Adipose tissue (tissue), 3 donors: ENCODE measurements at regions not wholly inside any gene's neighbourhood (a gene's known extent, or its start where the extent isn't known, plus 50 kb on each side); places are given as distances from the start of the nearest gene placed in this dataset.

ENCODE experiments used
- H3K27ac ChIP-seq: one replicate; pipeline ENCODE4 v1.5.1; 2013; ENCODE audit warnings: low read depth, low read length
- WGBS, 3 donors: extraction: QIAGEN DNeasy Blood & Tissue Kit; methylation state at CpG; one replicate each; pipeline ENCODE4 v1.1.7; 2013; 5-methylcytosine and 5-hydroxymethylcytosine counted together
- donor health status: healthy with polysubstance abuse.
- donor health status: Bipolar disorder and iron deficiency.
- donor health status: healthy.

GRCh38 chr3:72247645-72248388, 462.9 kb upstream of the PROK2 start:
- WGBS, 3 donors, result 58 to 65% (median 58%) methylated on average over 1 of the region's 1 CpG
- no peak overlapping the region for H3K27ac ChIP-seq

- no peak overlapping the region for H3K27ac ChIP-seq
- 90 to 93% (median 93%) methylated on average over 7 of the region's 7 CpGs for WGBS, 3 donors
Observed at GRCh38 chr3:72247126-72247525, 462.2 kb upstream of the PROK2 start.

DNA sequence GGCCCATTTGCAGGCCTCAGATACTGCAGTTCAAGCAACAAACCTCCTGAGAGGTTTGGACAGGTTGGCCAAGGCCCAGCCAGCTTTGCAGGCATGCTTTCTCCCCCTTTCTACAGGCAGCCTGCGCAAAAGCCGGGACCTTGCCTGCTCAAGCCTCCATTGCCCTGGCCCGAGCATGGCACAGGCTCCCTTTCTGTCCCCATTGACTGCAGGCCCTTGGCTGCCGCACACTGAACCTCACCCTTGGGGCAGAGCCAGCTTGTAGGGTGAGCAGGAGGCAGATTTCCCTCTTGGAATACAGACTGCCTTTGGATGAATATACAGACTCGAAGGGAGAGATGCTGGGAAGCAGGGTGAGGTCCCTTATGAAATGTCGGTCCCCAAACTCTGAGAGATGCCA, 461.7 kb upstream of the PROK2 start:
- no peak overlapping the region for H3K27ac ChIP-seq
- WGBS, 3 donors, result 64 to 87% (median 73%) methylated on average over 6 of the region's 6 CpGs

DNA sequence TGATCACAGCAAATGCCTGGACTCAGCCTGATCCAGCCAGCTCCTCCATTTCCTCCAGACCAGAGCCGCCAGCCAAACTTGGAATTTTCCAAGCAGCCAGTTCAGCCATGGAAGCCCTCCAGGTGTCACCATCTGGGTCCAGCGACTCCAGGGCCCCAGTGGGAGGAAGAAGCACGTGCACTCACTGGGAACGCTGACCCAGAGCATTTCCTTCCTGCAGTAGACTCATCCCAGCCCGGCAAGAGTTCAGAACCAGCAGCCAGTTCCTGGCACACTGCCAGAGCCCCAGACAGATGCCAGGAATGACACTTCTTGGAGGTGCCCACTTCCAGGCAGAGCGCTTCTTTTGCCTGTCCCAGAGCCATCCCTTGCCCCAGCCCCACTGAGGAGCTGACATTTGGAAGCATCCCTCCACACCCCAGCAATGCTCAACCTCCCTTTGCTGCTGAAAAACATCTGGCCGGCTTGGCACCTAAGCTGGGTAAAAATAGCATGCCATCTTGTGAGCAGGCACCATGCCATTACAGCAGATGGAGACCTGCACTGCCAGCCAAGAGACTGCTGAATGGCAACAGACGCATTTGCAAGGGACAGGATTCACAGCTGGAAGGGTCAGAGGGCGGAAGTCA, 460.3 kb upstream of the PROK2 start:
- no peak overlapping the region for H3K27ac ChIP-seq
- 39 to 55% (median 43%) methylated on average over 9 of the region's 9 CpGs for WGBS, 3 donors

GRCh38 chr3:72244396-72244795, 459.4 kb upstream of the PROK2 start:
- no peak overlapping the region for H3K27ac ChIP-seq
- 76 to 82% (median 78%) methylated on average over 5 of the region's 5 CpGs for WGBS, 3 donors

DNA sequence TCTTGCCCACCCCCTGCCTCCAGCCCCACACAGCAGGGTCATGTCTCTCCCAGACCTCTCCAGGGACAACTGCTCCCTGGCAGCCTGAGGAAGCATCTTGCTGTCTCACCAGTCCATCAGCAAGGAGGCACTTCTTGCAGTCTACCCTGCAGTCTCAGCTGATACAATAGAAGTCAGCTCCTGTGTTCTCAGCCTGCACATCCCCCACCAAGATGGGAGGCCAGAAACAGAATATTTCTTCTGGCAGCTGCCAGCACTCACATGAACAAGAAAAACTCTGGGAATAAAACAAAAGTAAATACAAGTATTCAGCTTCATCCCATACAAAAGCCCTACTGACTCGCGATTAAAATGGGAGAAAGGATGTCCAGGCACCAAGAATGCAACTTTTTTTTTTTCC, 457.4 kb upstream of the PROK2 start:
- no peak overlapping the region for H3K27ac ChIP-seq
- 78 to 90% (median 86%) methylated on average over 2 of the region's 2 CpGs for WGBS, 3 donors

DNA sequence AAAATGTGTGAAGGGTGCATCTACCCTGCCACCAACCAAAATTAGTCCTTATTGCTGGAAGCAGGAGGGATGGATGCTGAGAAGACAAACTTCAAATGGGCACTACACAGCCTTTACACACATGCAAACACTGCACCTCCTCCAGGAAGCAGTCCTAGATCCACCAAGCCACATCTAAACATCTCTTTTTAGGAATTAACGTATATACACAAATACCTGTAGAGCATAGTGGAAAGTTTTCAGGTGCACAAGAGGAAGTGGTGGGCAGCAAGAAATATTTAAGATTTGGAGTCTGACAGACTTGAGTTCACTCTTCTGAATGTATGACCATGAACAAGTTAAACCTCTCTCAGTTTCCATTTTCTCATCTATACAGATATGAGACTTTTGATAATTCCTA, 456.6 kb upstream of the PROK2 start:
- 89 to 94% (median 91%) methylated on average over 1 of the region's 1 CpG for WGBS, 3 donors

GRCh38 chr3:72240531-72240930, 455.6 kb upstream of the PROK2 start:
- H3K27ac ChIP-seq, result no peak overlapping the region
- 82 to 86% (median 83%) methylated on average over 4 of the region's 4 CpGs for WGBS, 3 donors

More for the DNA sequence above, 456.6 kb upstream of the PROK2 start:
- H3K27ac ChIP-seq, result no peak overlapping the region

- WGBS, 3 donors, result 56 to 71% (median 69%) methylated on average over 3 of the region's 3 CpGs
- H3K27ac ChIP-seq, result no peak overlapping the region
Observed at GRCh38 chr3:72238801-72239200, 453.9 kb upstream of the PROK2 start.

- no peak overlapping the region for H3K27ac ChIP-seq
- WGBS, 3 donors, result 57 to 78% (median 68%) methylated on average over 7 of the region's 7 CpGs
Observed at GRCh38 chr3:72238010-72238691, 453.2 kb upstream of the PROK2 start.

DNA sequence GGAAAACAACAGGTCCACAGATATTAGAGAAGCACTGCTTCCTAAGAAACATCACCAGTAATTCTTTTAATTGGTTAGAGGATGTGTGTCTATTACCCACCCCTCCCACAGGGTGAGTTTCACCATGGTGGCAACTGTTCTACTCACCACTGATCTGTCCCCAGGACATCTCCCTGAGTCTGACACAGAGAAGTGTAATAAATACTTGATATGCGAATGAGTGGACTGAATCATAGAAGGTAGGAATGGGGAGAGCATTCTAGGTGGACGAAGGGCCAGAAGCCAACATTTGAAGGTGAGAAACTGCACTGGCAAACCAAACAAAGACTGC, 452.7 kb upstream of the PROK2 start:
- WGBS, 3 donors, result 93 to 97% (median 94%) methylated on average over 2 of the region's 2 CpGs
- no peak overlapping the region for H3K27ac ChIP-seq

GRCh38 chr3:72234391-72234790, 449.4 kb upstream of the PROK2 start:
- H3K27ac ChIP-seq, result no peak overlapping the region
- 55 to 59% (median 58%) methylated on average over 4 of the region's 4 CpGs for WGBS, 3 donors

DNA sequence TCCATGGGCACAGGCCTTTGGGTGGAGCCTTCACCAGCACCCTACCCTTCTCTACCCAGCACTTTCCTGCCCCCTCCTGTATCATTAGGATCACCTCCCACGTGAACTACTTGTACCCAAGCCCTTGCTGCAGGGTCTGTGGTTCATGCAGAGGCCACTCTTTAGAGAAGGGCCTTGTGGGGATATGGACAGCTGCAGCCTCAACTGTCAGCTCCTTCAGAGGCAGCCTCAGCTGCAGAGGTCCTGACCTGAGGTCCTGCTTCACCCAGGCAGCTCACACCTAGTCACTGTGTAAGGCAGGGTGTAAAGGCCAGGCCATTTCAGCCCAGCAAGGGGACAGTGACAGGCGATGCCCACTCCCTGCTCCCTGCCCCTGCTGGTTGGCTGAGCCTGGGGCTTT, 448.6 kb upstream of the PROK2 start:
- no peak overlapping the region for H3K27ac ChIP-seq
- 91 to 95% (median 94%) methylated on average over 2 of the region's 2 CpGs for WGBS, 3 donors

GRCh38 chr3:72232777-72233176, 447.8 kb upstream of the PROK2 start:
- WGBS, 3 donors, result 74 to 89% (median 87%) methylated on average over 6 of the region's 6 CpGs
- no peak overlapping the region for H3K27ac ChIP-seq

GRCh38 chr3:72232331-72232730, 447.4 kb upstream of the PROK2 start:
- WGBS, 3 donors, result 89 to 91% (median 91%) methylated on average over 4 of the region's 4 CpGs

GRCh38 chr3:72231439-72232196, 446.7 kb upstream of the PROK2 start:
- WGBS, 3 donors, result 72 to 84% (median 79%) methylated on average over 10 of the region's 10 CpGs
- no peak overlapping the region for H3K27ac ChIP-seq

More at GRCh38 chr3:72232331-72232730, 447.4 kb upstream of the PROK2 start:
- H3K27ac ChIP-seq, result no peak overlapping the region

DNA sequence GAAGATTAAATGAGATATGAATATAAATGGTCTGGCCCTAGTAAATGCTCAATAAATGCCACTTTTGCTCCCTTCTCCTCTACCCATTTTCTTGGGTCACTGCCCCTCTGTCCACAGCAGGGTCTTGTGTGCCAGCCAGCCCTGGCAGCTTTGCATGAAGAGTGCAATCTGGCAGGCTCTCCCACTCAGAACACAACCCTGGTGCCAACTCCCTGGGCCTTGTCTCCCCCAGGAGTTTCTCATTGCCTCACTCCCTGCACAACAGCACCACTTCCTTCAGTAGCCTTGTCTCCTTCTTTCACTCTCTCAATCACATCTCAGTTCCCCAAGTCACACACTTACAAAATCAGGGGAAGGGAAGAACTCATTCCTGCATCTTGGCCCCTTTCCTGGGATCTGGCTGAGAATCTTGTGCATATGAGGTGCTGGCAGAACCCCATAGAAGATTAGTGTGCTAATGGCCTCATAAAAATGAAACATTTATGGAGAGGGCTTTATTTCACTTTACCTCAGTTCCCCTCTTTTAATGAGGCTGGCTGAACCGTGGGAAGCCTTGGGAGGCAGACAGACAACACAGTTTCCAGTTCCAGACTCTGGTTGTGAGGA, 445.9 kb upstream of the PROK2 start:
- 50 to 70% (median 66%) methylated on average over 1 of the region's 1 CpG for WGBS, 3 donors
- H3K27ac ChIP-seq, result no peak overlapping the region

- H3K27ac ChIP-seq, result no peak overlapping the region
- WGBS, 3 donors, result 60 to 85% (median 78%) methylated on average over 4 of the region's 4 CpGs
Observed at GRCh38 chr3:72229952-72230351, 445.0 kb upstream of the PROK2 start.
